DMS79 treated with DMSO at 0.1 percent for 48 hours (cell line): ENCODE measurements at regions not wholly inside any gene's neighbourhood (a gene's known extent, or its start where the extent isn't known, plus 50 kb on each side); places are given as distances from the start of the nearest gene placed in this dataset.
A peak's percentile ranks its signal among the peaks of the same experiment; 100 is the strongest.

Source experiments
- DNase-seq: peaks from one replicate; lab custom pipeline; 2025; lab: John Stamatoyannopoulos, UW

DNA sequence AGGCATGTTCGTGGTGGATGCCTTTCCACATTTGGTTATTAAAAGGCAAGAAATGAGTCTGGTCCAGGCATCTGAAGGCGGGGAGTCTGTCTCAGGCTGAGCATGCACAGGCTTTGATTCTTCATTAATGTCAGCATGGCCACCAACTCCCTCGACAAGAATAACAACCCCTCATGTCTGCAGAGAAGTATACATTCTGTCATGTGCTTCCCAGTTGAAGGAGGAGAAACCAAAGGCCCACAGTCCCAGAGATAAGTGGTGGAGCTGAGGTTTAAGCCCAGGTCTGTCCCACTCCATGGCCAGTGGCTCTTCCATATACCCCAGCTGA, 61.6 kb upstream of the LAPTM5 start:
- no peak for DNase-seq

DNA sequence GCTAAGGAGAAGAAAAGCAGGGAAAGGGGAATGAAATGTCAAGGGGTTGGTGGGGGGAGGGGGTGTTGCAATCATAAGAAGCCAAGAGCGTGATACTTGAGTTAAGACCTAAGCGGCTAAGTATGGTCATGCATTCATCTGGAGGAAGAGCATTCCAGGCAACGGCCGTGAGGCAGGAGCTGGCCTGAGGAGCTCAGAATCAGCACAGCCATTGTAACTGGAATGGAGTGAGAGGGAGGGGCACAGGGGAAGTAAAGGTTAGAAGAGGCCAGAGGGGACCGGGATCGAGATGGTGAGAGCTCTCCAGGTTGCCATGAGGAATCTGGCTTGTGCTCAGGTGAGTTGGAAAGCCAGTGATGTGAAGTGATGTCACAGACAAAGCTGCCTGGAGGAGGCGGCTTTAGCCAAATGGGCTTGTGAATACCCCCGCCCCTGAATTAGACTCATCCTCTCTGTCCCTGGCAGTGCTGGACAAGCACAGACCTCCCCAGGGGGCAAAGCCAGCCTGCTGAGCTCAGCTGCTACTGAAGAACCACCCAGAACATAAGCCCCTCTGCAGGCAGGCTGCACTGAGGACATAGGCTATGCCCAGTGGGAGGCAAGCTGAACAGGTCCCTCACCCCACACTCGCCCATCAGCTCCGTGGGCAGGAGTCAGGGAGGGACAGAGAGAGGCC, 61.1 kb upstream of the LAPTM5 start:
- peak; percentile 31 for DNase-seq

DNA sequence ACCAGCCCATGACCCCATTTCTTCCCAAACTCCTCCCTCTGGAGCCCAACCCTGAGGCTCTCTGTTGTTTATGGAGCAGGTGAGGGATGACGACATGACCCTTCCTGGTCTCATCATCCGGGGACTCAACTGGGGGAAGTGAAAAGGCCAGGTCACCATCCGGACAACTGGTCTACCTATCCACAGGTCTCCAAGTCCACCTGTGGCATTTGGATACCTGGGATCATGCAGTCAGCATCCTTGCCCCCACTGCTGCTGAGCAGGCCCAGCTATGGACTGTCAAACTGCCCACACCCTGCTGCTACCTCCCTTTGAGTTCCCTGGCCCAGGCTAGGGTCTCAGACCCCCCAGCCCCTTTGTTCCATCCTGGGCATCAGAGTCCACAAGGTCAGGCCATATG, 60.0 kb upstream of the LAPTM5 start:
- no peak for DNase-seq

DNA sequence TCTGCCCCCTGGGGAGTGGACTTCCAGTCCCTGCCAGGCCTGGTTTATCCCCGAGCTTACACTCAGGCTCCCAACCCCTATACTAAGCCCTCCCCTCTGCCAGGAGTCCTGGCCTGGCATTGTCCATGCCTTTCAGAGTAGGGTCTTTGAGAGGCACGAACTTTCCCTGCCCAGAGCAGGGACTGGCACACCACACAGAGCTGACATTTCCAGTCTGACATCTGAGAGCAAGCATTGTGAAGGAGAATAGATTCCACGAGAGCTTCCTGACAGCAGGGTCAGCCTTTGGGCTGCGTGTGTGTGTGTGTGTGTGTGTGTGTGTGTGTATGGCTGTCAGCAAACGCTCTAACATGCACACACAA, 59.5 kb upstream of the LAPTM5 start:
- no peak for DNase-seq

DNA sequence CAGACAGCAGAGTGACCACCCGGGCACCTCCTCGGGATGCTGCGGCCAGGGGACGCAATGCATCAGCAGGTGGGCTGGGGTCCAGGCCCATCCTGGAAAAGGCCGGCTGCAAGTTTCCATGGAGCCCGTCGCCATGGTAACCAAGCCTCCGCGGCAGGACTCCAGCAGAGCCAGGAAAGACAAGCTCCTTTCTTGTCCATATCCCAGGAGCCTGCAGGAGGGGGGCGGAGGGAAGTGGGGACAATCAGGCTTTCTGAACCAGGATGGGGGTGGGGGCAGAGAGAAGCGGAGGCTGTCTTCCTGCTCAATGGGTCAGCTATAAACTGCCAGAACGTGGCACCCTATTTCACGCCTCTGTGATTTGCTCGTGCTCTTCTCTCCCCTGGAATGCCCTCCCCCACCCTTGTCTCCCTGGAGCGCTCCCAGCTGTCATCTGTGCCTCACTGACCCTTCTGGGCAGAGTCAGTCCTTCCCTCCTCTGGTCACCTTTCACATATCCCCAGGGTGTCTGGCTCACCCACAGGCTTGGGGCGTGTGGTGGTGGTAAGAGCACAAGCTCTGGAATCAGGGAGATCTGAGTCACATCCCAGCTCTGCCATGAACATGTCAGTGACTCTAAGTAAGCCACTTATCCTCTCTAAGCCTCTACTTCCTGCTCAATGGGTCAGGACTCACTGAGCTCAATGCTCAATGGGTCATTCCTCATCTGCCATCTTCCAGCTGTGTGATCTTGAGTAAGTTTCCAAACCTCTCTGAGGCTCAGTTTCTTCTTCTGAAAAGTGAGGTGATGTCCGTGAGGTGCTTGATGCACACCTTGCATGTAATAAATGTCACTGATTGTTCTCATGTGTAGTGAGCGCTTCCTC, 58.9 kb upstream of the LAPTM5 start:
- peak; percentile 35 for DNase-seq

DNA sequence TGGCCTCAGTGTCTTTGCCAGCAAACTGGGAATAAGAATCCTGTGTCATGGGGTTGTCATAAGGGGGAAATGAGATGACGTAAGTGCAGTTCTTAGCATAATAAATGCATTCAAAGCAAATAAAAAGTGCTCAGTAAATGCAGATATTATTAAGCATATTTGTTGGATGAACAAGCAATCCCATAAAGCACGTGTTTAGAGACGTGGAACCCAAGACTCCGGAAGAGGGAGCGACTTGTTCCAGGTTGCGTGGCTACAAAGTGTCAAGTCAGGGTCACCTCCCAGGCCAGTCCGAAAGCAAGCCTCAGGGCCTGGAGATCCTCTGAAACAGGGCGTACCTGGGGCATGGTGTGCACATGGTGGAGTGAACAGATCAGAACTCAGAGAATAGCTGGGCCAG, 58.0 kb upstream of the LAPTM5 start:
- DNase-seq = no peak

DNA sequence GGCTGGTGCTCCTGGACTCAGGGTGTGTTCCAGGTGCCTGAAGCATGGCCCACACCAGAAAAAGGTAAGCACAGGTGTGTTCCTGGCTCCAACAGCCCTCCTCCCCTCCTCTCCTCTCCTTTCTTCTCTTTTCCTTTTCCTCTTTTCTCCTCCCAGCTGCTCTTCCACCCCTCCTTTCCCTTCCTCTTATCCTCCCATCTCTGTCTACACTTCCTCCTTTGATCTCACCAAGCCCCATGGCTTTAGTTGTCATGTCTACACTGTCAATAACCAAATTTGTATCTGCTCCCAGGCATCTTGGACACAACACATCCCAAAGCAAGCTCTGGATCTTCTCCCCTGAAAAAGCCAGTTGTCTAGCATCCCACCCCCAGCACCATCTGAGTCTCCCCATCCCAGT, 56.7 kb upstream of the LAPTM5 start:
- DNase-seq = no peak

DNA sequence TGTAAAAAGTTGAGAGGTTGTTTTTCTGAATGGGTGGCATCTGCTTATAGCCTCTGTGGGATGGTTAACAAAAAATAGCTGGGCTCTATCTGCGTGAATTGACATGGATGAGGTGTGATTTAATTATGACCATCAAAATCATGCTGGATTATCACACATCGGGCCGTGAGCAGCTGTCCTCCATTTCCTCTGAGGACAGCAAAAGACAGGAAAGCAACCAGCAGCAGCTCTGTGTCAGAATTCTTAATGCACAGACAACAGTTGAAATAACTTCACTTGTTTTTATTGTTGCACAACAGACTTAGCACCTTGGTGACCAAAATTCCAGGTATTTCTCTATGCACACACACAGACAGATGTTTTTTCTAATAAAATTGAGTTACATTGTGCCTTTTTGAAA, 54.5 kb upstream of the LAPTM5 start:
- DNase-seq = no peak

DNA sequence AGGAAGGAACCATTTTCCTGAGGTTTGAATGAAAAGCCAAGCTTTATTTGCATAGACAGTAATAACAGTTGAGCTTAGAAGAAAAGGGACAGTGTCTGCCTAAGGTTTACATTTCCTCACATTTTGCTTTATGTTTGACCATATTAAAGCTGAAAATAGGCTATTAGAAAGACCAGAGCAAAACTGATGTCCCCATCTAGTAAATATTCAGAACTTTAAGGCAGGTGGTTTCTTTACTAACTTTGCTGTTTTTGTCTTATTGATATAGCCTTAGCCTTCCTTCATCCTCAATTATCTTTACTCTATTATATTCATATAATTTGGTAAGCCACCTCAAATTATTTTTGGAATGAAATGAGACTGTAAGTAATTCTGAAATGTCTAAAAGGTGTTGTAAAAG, 53.6 kb upstream of the LAPTM5 start:
- DNase-seq = no peak

DNA sequence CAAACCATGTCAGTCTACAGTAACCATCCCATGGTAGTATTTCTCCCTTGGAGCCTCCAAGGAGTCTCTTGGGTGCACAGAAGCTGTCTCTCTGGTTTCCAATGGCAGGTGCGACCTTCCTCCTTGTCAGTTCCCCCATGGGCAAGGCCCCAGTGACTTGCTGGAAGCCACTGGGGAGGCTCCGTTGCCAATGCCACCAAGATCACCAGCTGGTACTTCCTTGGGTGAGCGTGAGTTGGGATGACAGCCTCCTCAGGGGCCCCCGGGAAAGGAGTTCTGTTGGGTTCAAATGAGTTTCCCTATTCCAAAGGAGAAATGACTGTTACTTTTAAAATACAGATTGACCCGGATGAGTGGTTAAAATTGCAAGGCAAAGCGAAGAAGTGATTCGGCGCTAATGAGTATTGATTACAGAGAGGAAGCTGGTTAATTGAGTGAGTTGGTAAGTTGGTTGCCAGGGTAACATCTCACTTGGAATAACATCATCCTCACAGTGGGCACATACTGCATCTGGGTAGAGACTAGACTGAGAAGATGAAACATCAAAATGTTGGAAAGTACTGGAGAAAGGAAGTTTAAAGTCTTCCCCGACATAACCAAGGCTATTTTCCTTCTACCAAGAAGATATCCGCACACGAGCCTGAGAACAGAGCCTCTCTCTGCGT, 53.0 kb upstream of the LAPTM5 start:
- no peak for DNase-seq

DNA sequence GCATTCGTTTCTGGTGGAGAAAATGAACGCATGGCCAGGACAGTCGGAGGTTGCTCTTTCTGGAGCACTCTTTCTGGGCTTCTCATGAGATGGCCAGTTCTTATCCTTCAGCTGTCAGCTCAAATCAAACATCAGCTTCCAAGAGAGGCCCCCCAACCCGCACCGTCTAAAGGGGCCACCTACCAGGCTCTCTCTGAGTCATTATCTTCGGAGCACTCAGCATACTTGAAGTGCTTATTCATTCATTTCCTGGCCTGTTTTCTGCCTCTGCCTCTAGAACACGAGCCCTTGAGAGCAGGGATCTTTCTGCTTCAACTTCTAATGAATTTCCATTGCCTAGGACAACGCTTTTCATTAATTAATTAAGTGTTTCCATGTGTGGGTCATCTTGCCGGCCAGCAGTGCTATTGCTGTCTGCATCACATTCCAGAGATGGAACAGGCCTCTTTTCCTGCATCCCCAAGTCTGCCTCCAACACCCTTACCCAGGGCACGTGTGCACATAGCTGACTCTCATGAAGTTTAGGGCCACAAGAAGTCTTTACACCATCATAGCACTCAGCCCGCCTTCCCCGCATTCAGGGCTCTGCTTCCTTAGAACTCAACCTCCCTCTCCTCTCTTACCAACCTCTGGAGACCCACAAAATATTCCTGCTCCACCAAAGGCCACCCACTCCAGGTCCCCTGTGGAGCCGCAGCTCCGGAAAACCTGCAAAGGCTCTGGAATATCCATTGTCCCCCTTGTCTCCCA, 52.1 kb upstream of the LAPTM5 start:
- peak; percentile 80 for DNase-seq

DNA sequence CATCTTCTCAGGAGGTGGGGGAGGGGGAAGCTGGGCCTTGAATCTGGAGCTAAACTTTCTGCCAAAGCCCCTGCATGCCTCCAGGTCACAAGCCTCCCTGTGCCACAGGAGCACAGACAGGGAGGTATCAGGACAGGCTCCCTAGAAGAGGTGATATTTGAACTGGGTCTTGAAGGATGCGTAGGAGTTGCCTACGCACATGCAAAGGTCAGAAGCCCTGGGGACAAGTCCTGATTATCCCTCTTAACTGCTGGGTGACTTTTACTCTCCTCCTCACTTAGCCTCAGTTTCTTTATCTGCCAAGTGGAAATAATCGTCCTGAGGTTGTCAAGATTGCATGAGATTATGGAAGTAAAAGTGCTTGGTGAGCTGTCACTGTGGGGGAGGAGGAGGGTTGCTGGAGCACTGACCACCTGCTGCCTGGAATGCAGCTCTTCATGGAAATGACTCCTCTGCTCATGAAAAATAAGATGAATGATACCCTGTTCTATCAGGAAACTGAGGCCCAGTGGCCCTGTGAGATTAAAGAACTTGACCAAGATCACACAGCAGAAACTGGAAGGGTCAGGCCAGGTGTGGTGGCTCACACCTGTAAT, 50.6 kb upstream of the LAPTM5 start:
- no peak for DNase-seq

DNA sequence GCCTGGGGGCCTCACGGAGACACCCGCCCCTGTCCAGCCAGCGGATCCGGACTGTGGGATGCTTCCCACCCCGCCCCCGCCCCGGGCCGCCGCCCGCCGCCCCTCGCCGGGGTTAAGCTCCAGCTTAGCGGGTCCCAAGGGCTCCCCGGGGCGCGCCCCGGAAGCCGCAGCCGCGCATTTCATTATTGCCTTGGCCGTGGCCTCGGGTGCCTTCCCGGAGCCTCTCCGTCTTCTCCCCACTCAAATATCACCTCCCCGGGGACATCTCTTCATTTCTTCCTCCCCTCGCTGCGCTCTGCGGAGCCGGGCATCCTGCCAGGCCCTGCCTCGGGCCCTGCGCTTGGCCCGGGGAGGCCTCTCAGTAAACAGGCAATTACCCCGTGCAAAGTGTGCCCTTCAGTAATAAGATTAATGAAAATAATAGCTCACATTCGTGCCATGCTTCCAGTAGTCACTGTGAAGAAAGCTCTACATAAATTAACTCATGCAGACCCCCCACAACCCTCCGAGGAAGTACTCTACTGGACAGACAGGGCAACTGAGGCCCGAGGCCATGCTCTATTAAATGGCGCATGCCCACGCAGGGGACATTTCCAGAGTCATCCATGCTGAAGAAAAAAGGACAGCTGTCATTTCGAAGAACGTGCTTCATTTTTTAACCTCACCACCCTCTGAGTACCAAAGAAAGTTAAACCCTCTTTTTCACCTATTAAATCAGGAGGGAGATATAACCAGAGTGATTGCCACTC, 49.9 kb upstream of the LAPTM5 start:
- peak; percentile 92 for DNase-seq
